OCI-LY1 (cell line): ENCODE measurements at regions not wholly inside any gene's neighbourhood (a gene's known extent, or its start where the extent isn't known, plus 50 kb on each side); places are given as distances from the start of the nearest gene placed in this dataset.

ENCODE experiments used
- H2AFZ ChIP-seq: fragments of 200-600 bp; sonication (generic), shearing (Covaris generic); 2 replicates; pipeline ENCODE4 v1.6.0; 2014; ENCODE audit warnings: antibody characterized with exemption, mild to moderate bottlenecking, low read length
- H3F3A ChIP-seq: fragments of 200-600 bp; sonication (generic), shearing (Covaris generic); 2 replicates; pipeline ENCODE4 v1.6.0; 2014; ENCODE audit warnings: mild to moderate bottlenecking, antibody characterized with exemption, low read length, moderate library complexity; ENCODE audit not compliant: insufficient read depth
- H3K27ac ChIP-seq: fragments of 200-600 bp; sonication (generic); 2 replicates; pipeline ENCODE4 v1.5.1; 2014; ENCODE audit warnings: low read length, mixed run types, mild to moderate bottlenecking, low read depth; ENCODE audit not compliant: poor library complexity, severe bottlenecking
- H3K27me3 ChIP-seq: fragments of 200-600 bp; sonication (generic); 2 replicates; pipeline ENCODE4 v1.6.0; 2014; ENCODE audit warnings: antibody characterized with exemption, mild to moderate bottlenecking, low read length, moderate library complexity; ENCODE audit not compliant: insufficient read depth
- H3K36me3 ChIP-seq: fragments of 200-600 bp; sonication (generic); 2 replicates; pipeline ENCODE4 v1.6.1; 2014; ENCODE audit warnings: mild to moderate bottlenecking, antibody characterized with exemption, low read length, moderate library complexity, mixed read lengths; ENCODE audit not compliant: insufficient read depth
- H3K4me1 ChIP-seq: fragments of 200-600 bp; sonication (generic); 2 replicates; pipeline ENCODE4 v1.5.1; 2014; ENCODE audit warnings: mild to moderate bottlenecking, low read length, moderate library complexity; ENCODE audit not compliant: insufficient read depth, severe bottlenecking
- H3K4me2 ChIP-seq: fragments of 200-600 bp; sonication (generic), shearing (Covaris generic); 2 replicates; pipeline ENCODE4 v1.6.1; 2014; ENCODE audit warnings: low read length
- H3K4me3 ChIP-seq: fragments of 200-600 bp; sonication (generic); 2 replicates; pipeline ENCODE4 v1.5.1; 2014; ENCODE audit warnings: low read length, low read depth, mild to moderate bottlenecking, mixed read lengths; ENCODE audit not compliant: poor library complexity, severe bottlenecking
- H3K79me2 ChIP-seq: fragments of 200-600 bp; shearing (Covaris generic); 2 replicates; pipeline ENCODE4 v1.6.1; 2016; ENCODE audit warnings: mixed run types, low read length, mixed read lengths; ENCODE audit not compliant: insufficient read depth
- H3K9ac ChIP-seq: fragments of 200-600 bp; sonication (generic), shearing (Covaris generic); 2 replicates; pipeline ENCODE4 v1.6.1; 2014; ENCODE audit warnings: mild to moderate bottlenecking, low read length, mixed read lengths
- H3K9me2 ChIP-seq: fragments of 200-600 bp; sonication (generic), shearing (Covaris generic); 2 replicates; pipeline ENCODE4 v1.6.1; 2014; ENCODE audit warnings: low read depth, mild to moderate bottlenecking, low read length, mixed read lengths
- H3K9me3 ChIP-seq: fragments of 200-600 bp; shearing (Covaris generic); 2 replicates; pipeline ENCODE4 v1.6.1; 2014; ENCODE audit warnings: low read length, mixed read lengths
- H4K20me1 ChIP-seq: fragments of 200-600 bp; sonication (generic), shearing (Covaris generic); 2 replicates; pipeline ENCODE4 v1.6.0; 2016; ENCODE audit warnings: mild to moderate bottlenecking, low read length; ENCODE audit not compliant: insufficient read depth
- CTCF ChIP-seq: fragments of 200-600 bp; sonication (generic), shearing (Covaris generic); IDR thresholded peaks from 2 replicates; pipeline ENCODE4 v1.5.1; 2017; ENCODE audit warnings: mild to moderate bottlenecking, antibody characterized with exemption, low read length, moderate library complexity, mixed read lengths
- EZH2 ChIP-seq: fragments of 200-600 bp; sonication (generic), shearing (Covaris generic); IDR thresholded peaks from 2 replicates; pipeline ENCODE4 v1.8.0; 2017; ENCODE audit warnings: borderline replicate concordance, mixed run types, mild to moderate bottlenecking, antibody characterized with exemption, low read length, moderate library complexity, mixed read lengths

GRCh38 chr3:6125520-6125919 is 735.4 kb upstream of the GRM7 start:
- Histone ChIP-seq H3K27ac (no peak overlapping the region), H3K4me3 (no peak overlapping the region)
- TF ChIP-seq CTCF (no peak), EZH2 (no peak)

GRCh38 chr3:6132684-6133432 is 728.1 kb upstream of the GRM7 start:
- no peaks in the 10 kb centered on the region for H3K27me3 ChIP-seq
- no peaks in the 10 kb centered on the region for H3K36me3 ChIP-seq
- H3K4me1 ChIP-seq: no peaks in the 10 kb centered on the region
- no peak overlapping the region for H3K27ac ChIP-seq
- no peaks in the 10 kb centered on the region for H3K79me2 ChIP-seq
- no peak overlapping the region for H3K4me3 ChIP-seq
- H3K9ac ChIP-seq: no peak overlapping the region
- no peak overlapping the region for H2AFZ ChIP-seq
- H3K9me3 ChIP-seq: no peaks in the 10 kb centered on the region
- TF ChIP-seq EZH2 (no peak), CTCF (no peak)
- no peaks in the 10 kb centered on the region for H3F3A ChIP-seq
- H4K20me1 ChIP-seq: no peaks in the 10 kb centered on the region
- no peak overlapping the region for H3K4me2 ChIP-seq
- no peaks in the 10 kb centered on the region for H3K9me2 ChIP-seq

More at GRCh38 chr3:6125520-6125919, 735.4 kb upstream of the GRM7 start:
- Histone ChIP-seq H3K27me3 (no peaks in the 10 kb centered on the region), H4K20me1 (no peaks in the 10 kb centered on the region), H3F3A (no peaks in the 10 kb centered on the region), H3K4me1 (no peaks in the 10 kb centered on the region), H3K9ac (no peak overlapping the region), H3K36me3 (no peaks in the 10 kb centered on the region), H3K9me2 (no peaks in the 10 kb centered on the region), H3K79me2 (no peaks in the 10 kb centered on the region), H2AFZ (no peak overlapping the region), H3K4me2 (no peak overlapping the region), H3K9me3 (no peaks in the 10 kb centered on the region)

GRCh38 chr3:6142707-6143106 is 718.2 kb upstream of the GRM7 start:
- Histone ChIP-seq H3K79me2 (no peaks in the 10 kb centered on the region), H4K20me1 (no peaks in the 10 kb centered on the region), H3K4me2 (no peak overlapping the region), H3K36me3 (no peaks in the 10 kb centered on the region), H3K9me3 (no peaks in the 10 kb centered on the region), H3K27me3 (no peaks in the 10 kb centered on the region), H3K4me3 (no peak overlapping the region), H3K9ac (no peak overlapping the region), H3K27ac (no peak overlapping the region), H3K4me1 (no peaks in the 10 kb centered on the region), H3F3A (no peaks in the 10 kb centered on the region), H3K9me2 (no peaks in the 10 kb centered on the region), H2AFZ (no peak overlapping the region)
- TF ChIP-seq CTCF: no peak
- TF ChIP-seq EZH2: no peak
